22Rv1 (cell line): ENCODE measurements at regions not wholly inside any gene's neighbourhood (a gene's known extent, or its start where the extent isn't known, plus 50 kb on each side); places are given as distances from the start of the nearest gene placed in this dataset.
"Not testable (repeated sequence)": the region's sequence is repeated elsewhere in the genome, so short reads cannot be mapped to it uniquely, and the experiment has no call there.

Experiments
- H3K27ac ChIP-seq: fragments of 450-650 bp; 2 replicates; pipeline ENCODE4 v1.5.1; 2017
- CTCF ChIP-seq: fragments of 450-650 bp; IDR thresholded peaks from 2 replicates; pipeline ENCODE4 v1.5.1; 2017; ENCODE audit warnings: mild to moderate bottlenecking
- ZFX ChIP-seq: fragments of 450-650 bp; IDR thresholded peaks from 2 replicates; pipeline ENCODE4 v1.6.1; 2017; ENCODE audit warnings: antibody characterized with exemption, borderline replicate concordance

DNA sequence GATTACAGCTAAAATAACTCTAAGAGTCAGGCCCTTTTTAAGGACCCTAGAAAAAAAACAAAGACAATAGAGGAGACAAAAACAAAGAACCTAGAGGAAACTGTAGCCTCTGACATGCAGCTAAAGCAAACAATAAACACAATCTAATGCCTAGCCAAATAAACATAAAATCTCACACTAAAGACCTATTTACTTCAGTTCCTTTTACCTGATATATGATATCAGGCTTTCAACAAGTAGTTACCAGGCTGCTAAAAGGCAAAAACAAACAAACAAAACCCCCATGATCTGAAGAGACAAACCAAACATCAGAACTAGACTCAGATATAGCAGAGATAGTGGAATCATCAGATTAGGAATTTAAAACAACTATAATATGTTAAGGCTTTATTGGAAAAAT lies 226.5 kb upstream of the POU5F2 start:
- no peak for TF ChIP-seq ZFX
- TF ChIP-seq CTCF = no peak

GRCh38 chr5:93964421-93964820 lies 223.0 kb upstream of the POU5F2 start:
- TF ChIP-seq ZFX (no peak), CTCF (no peak)
- H3K27ac ChIP-seq = no peak overlapping the region

More for the DNA sequence above, 226.5 kb upstream of the POU5F2 start:
- no peak overlapping the region for H3K27ac ChIP-seq

DNA sequence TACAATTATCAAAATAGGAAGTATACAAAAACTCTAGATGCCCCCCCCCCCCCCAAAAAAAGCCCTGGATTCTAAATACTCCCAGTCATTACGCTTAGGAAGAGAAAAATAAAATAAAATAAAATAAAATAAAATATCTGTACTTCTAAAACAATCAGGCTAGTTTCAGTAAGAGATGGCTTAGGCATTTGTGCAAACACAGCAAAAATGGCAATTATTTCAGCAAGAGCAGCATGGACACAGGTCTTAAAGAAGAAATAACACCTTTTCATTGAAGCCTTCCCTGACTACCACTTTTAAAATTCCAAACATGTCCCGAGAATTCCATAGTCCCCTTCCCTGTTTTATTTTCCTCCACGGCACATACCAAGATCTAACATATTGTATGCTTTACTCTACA lies 218.6 kb upstream of the POU5F2 start:
- TF ChIP-seq ZFX (no peak), CTCF (no peak)

DNA sequence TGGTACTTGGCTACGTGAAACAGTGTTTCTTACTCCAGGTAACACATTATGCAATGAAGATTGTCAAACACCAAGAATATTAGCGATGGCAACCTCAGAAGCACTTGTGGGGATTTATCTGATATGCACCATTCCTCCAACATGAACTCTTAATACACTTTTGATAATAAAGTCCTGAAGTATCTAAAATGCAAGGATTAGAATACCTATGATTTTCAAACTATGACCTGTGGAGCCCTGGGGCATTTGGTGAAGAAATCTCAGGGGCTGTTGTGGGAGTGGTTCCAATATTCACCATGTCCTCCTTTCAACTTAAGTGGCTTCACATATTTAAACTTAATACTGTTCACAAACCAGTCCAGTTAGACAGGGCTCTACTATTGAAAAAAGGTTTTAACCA lies 214.6 kb upstream of the POU5F2 start:
- TF ChIP-seq ZFX = no peak
- no peak for TF ChIP-seq CTCF
- no peak overlapping the region for H3K27ac ChIP-seq

More for the DNA sequence above, 218.6 kb upstream of the POU5F2 start:
- no peak overlapping the region for H3K27ac ChIP-seq

GRCh38 chr5:93954421-93955069 lies 213.1 kb upstream of the POU5F2 start:
- TF ChIP-seq CTCF (no peak), ZFX (no peak)
- H3K27ac ChIP-seq = no peak overlapping the region

DNA sequence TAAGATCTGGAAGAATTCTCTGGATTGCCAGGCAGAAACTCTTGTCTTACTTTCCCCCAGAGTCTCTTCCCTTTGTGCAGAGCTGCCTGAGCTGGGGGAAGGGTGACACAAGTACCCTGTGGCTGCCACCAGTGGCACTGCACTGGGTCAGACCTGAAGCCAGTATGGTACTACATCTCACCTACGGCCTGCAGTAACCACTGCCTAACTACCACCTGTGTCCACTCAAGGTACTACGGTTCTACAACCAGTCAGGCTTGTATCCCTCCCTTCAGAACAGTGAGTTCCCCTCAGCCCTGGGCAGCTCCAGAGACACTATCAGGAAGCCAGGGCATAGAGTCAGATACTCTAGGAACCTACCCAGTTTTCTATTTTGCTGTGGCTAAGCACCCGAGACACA lies 212.0 kb upstream of the POU5F2 start:
- no peak for TF ChIP-seq ZFX
- no peak for TF ChIP-seq CTCF
- H3K27ac ChIP-seq = no peak overlapping the region

- H3K27ac ChIP-seq = no peak overlapping the region
- TF ChIP-seq CTCF (no peak), ZFX (no peak)
These were observed 200.5 kb upstream of the POU5F2 start for GRCh38 chr5:93941897-93942296.

DNA sequence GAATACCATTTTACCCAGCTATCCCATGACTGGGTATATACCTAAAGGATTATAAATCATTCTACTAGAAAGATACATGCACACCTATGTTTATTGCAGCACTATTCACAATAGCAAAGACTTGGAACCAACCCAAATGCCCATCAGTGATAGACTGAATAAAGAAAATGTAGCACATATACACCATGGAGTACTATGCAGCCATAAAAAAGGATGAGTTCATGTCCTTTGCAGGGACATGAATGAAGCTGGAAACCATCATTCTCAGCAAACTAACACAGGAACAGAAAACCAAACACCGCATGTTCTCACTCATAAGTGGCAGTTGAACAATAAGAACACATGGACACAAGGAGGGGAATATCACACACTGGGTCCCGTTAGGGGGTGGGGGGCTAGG lies 191.9 kb upstream of the POU5F2 start:
- H3K27ac ChIP-seq = not testable (repeated sequence)
